IPS-18a (cell line): ENCODE measurements at regions not wholly inside any gene's neighbourhood (a gene's known extent, or its start where the extent isn't known, plus 50 kb on each side); places are given as distances from the start of the nearest gene placed in this dataset.

Experiments used
- H3K27ac ChIP-seq: one replicate; pipeline ENCODE4 v1.5.1; 2013; ENCODE audit warnings: low read length
- H3K27me3 ChIP-seq: one replicate; pipeline ENCODE4 v1.6.1; 2013; ENCODE audit warnings: mild to moderate bottlenecking, low read length; ENCODE audit not compliant: control insufficient read depth, insufficient read depth
- H3K36me3 ChIP-seq: one replicate; pipeline ENCODE4 v1.6.1; 2013; ENCODE audit warnings: low read depth, low read length; ENCODE audit not compliant: control insufficient read depth
- H3K4me1 ChIP-seq: one replicate; pipeline ENCODE4 v1.6.1; 2013; ENCODE audit warnings: low read depth, low read length; ENCODE audit not compliant: control insufficient read depth
- H3K4me3 ChIP-seq: one replicate; pipeline ENCODE4 v1.5.1; 2013; ENCODE audit warnings: low read length
- H3K9ac ChIP-seq: one replicate; pipeline ENCODE4 v1.6.1; 2013; ENCODE audit warnings: mild to moderate bottlenecking, low read length, moderate library complexity
- H3K9me3 ChIP-seq: one replicate; pipeline ENCODE4 v1.6.1; 2013; ENCODE audit warnings: low read depth, low read length; ENCODE audit not compliant: control insufficient read depth

GRCh38 chr1:239814306-239814881 lies 277.3 kb upstream of the FMN2 start:
- no peaks in the 10 kb centered on the region for H3K9me3 ChIP-seq
- H3K4me3 ChIP-seq, result no peak overlapping the region
- no peaks in the 10 kb centered on the region for H3K27me3 ChIP-seq
- no peaks in the 10 kb centered on the region for H3K36me3 ChIP-seq
- peak overlapping the region; percentile 5 for H3K27ac ChIP-seq
- no peak overlapping the region for H3K9ac ChIP-seq
- peaks cover 47% of the 10 kb centered on the region for H3K4me1 ChIP-seq

GRCh38 chr1:239815074-239815473 lies 276.6 kb upstream of the FMN2 start:
- no peaks in the 10 kb centered on the region for H3K9me3 ChIP-seq
- H3K9ac ChIP-seq, result no peak overlapping the region
- no peaks in the 10 kb centered on the region for H3K36me3 ChIP-seq
- H3K27ac ChIP-seq, result no peak overlapping the region
- no peaks in the 10 kb centered on the region for H3K27me3 ChIP-seq
- peaks cover 47% of the 10 kb centered on the region for H3K4me1 ChIP-seq
- H3K4me3 ChIP-seq, result no peak overlapping the region

GRCh38 chr1:239816081-239816782 lies 275.5 kb upstream of the FMN2 start:
- Histone ChIP-seq H3K27me3 (no peaks in the 10 kb centered on the region), H3K9me3 (no peaks in the 10 kb centered on the region), H3K4me3 (no peak overlapping the region), H3K9ac (no peak overlapping the region), H3K4me1 (peaks cover 36% of the 10 kb centered on the region), H3K27ac (no peak overlapping the region), H3K36me3 (no peaks in the 10 kb centered on the region)

GRCh38 chr1:239817276-239817675 lies 274.4 kb upstream of the FMN2 start:
- Histone ChIP-seq H3K27ac (no peak overlapping the region), H3K9me3 (no peaks in the 10 kb centered on the region), H3K27me3 (no peaks in the 10 kb centered on the region), H3K4me1 (peaks cover 26% of the 10 kb centered on the region), H3K36me3 (no peaks in the 10 kb centered on the region), H3K9ac (no peak overlapping the region), H3K4me3 (no peak overlapping the region)

GRCh38 chr1:239817801-239818200 lies 273.9 kb upstream of the FMN2 start:
- H3K9ac ChIP-seq, result no peak overlapping the region
- peaks cover 23% of the 10 kb centered on the region for H3K4me1 ChIP-seq
- H3K4me3 ChIP-seq, result no peak overlapping the region
- H3K27me3 ChIP-seq, result no peaks in the 10 kb centered on the region
- H3K9me3 ChIP-seq, result no peaks in the 10 kb centered on the region
- no peaks in the 10 kb centered on the region for H3K36me3 ChIP-seq
- no peak overlapping the region for H3K27ac ChIP-seq

GRCh38 chr1:239819096-239819495 lies 272.6 kb upstream of the FMN2 start:
- Histone ChIP-seq H3K4me1 (peaks cover 21% of the 10 kb centered on the region), H3K36me3 (no peaks in the 10 kb centered on the region), H3K27ac (no peak overlapping the region), H3K27me3 (no peaks in the 10 kb centered on the region), H3K4me3 (no peak overlapping the region), H3K9ac (no peak overlapping the region), H3K9me3 (no peaks in the 10 kb centered on the region)

- Histone ChIP-seq H3K27me3 (no peaks in the 10 kb centered on the region), H3K27ac (no peak overlapping the region), H3K4me3 (no peak overlapping the region), H3K9me3 (no peaks in the 10 kb centered on the region), H3K36me3 (no peaks in the 10 kb centered on the region), H3K9ac (no peak overlapping the region), H3K4me1 (peaks cover 14% of the 10 kb centered on the region)
Measured at GRCh38 chr1:239819756-239820250, 271.9 kb upstream of the FMN2 start.

- Histone ChIP-seq H3K27ac (no peak overlapping the region), H3K36me3 (no peaks in the 10 kb centered on the region), H3K4me3 (no peak overlapping the region), H3K9me3 (no peaks in the 10 kb centered on the region), H3K9ac (no peak overlapping the region), H3K4me1 (no peaks in the 10 kb centered on the region), H3K27me3 (no peaks in the 10 kb centered on the region)
Measured at GRCh38 chr1:239823852-239824251, 267.8 kb upstream of the FMN2 start.

- H3K36me3 ChIP-seq, result no peaks in the 10 kb centered on the region
- H3K27me3 ChIP-seq, result no peaks in the 10 kb centered on the region
- H3K9ac ChIP-seq, result no peak overlapping the region
- no peak overlapping the region for H3K27ac ChIP-seq
- no peak overlapping the region for H3K4me3 ChIP-seq
- H3K9me3 ChIP-seq, result no peaks in the 10 kb centered on the region
- H3K4me1 ChIP-seq, result no peaks in the 10 kb centered on the region
Measured at GRCh38 chr1:239826211-239826610, 265.5 kb upstream of the FMN2 start.

GRCh38 chr1:239826736-239827135 lies 264.9 kb upstream of the FMN2 start:
- H3K27me3 ChIP-seq, result no peaks in the 10 kb centered on the region
- H3K9me3 ChIP-seq, result no peaks in the 10 kb centered on the region
- H3K9ac ChIP-seq, result no peak overlapping the region
- H3K27ac ChIP-seq, result no peak overlapping the region
- no peak overlapping the region for H3K4me3 ChIP-seq
- no peaks in the 10 kb centered on the region for H3K36me3 ChIP-seq
- H3K4me1 ChIP-seq, result no peaks in the 10 kb centered on the region

GRCh38 chr1:239829535-239829934 lies 262.1 kb upstream of the FMN2 start:
- no peaks in the 10 kb centered on the region for H3K27me3 ChIP-seq
- no peak overlapping the region for H3K27ac ChIP-seq
- no peaks in the 10 kb centered on the region for H3K36me3 ChIP-seq
- peaks cover 13% of the 10 kb centered on the region for H3K4me1 ChIP-seq
- no peak overlapping the region for H3K9ac ChIP-seq
- no peak overlapping the region for H3K4me3 ChIP-seq
- H3K9me3 ChIP-seq, result no peaks in the 10 kb centered on the region
